ENCODE measurements at regions not wholly inside any gene's neighbourhood (a gene's known extent, or its start where the extent isn't known, plus 50 kb on each side); places are given as distances from the start of the nearest gene placed in this dataset.
"Not testable (repeated sequence)": the region's sequence is repeated elsewhere in the genome, so short reads cannot be mapped to it uniquely, and the experiment has no call there.

- Histone ChIP-seq H3K36me3 (ENCODE audit: control insufficient read depth in 5 of 5, insufficient read depth in 5 of 5, low read length in 5 of 5) (no peaks in the 10 kb centered on the region), H3K9ac (ENCODE audit: low read length in 5 of 5) (no peak overlapping the region)
Observed at GRCh38 chr5:2869471-2869870, 118.0 kb upstream of the IRX2 start.

GRCh38 chr5:2867373-2867933, 116.0 kb upstream of the IRX2 start:
- H3K4me1 ChIP-seq (ENCODE audit: control insufficient read depth in 5 of 5, insufficient read depth in 5 of 5, low read length in 5 of 5) = no peaks in the 10 kb centered on the region
- H3K4me3 ChIP-seq (ENCODE audit: low read depth in 1 of 5, low read length in 5 of 5) = no peak overlapping the region
- H3K9ac ChIP-seq (ENCODE audit: low read length in 5 of 5) = no peak overlapping the region
- H3K9me3 ChIP-seq (ENCODE audit: control insufficient read depth in 5 of 5, low read length in 5 of 5) = peaks cover 0 to 9% (median 5%) of the 10 kb centered on the region in 5 donors
- H3K27ac ChIP-seq (ENCODE audit: low read depth, low read length) = no peak overlapping the region
- peaks cover 0 to 13% (median 6%) of the 10 kb centered on the region in 5 donors for H3K27me3 ChIP-seq (ENCODE audit: control insufficient read depth in 5 of 5, insufficient read depth in 4 of 5, low read length in 5 of 5)
- H3K36me3 ChIP-seq (ENCODE audit: control insufficient read depth in 5 of 5, insufficient read depth in 5 of 5, low read length in 5 of 5) = no peaks in the 10 kb centered on the region

More at GRCh38 chr5:2869471-2869870, 118.0 kb upstream of the IRX2 start:
- Histone ChIP-seq H3K4me1 (ENCODE audit: control insufficient read depth in 5 of 5, insufficient read depth in 5 of 5, low read length in 5 of 5) (no peaks in the 10 kb centered on the region), H3K4me3 (ENCODE audit: low read depth in 1 of 5, low read length in 5 of 5) (no peak overlapping the region), H3K9me3 (ENCODE audit: control insufficient read depth in 5 of 5, low read length in 5 of 5) (peaks cover 0 to 10% (median 3%) of the 10 kb centered on the region in 5 donors), H3K27ac (ENCODE audit: low read depth, low read length) (no peak overlapping the region), H3K27me3 (ENCODE audit: control insufficient read depth in 5 of 5, insufficient read depth in 4 of 5, low read length in 5 of 5) (peaks cover 0 to 12% (median 2%) of the 10 kb centered on the region in 5 donors)

- H3K4me1 ChIP-seq (ENCODE audit: control insufficient read depth in 5 of 5, insufficient read depth in 5 of 5, low read length in 5 of 5) = no peaks in the 10 kb centered on the region
- peaks cover 0 to 9% (median 5%) of the 10 kb centered on the region in 5 donors for H3K9me3 ChIP-seq (ENCODE audit: control insufficient read depth in 5 of 5, low read length in 5 of 5)
- no peak overlapping the region for H3K4me3 ChIP-seq (ENCODE audit: low read depth in 1 of 5, low read length in 5 of 5)
- no peak overlapping the region for H3K9ac ChIP-seq (ENCODE audit: low read length in 5 of 5)
- H3K27me3 ChIP-seq (ENCODE audit: control insufficient read depth in 5 of 5, insufficient read depth in 4 of 5, low read length in 5 of 5) = peaks cover 0 to 13% (median 6%) of the 10 kb centered on the region in 5 donors
- H3K27ac ChIP-seq (ENCODE audit: low read depth, low read length) = no peak overlapping the region
- H3K36me3 ChIP-seq (ENCODE audit: control insufficient read depth in 5 of 5, insufficient read depth in 5 of 5, low read length in 5 of 5) = no peaks in the 10 kb centered on the region
Observed at GRCh38 chr5:2866662-2867372, 115.3 kb upstream of the IRX2 start.

GRCh38 chr5:2865856-2866255, 114.4 kb upstream of the IRX2 start:
- no peak overlapping the region for H3K4me3 ChIP-seq (ENCODE audit: low read depth in 1 of 5, low read length in 5 of 5)
- no peaks in the 10 kb centered on the region for H3K36me3 ChIP-seq (ENCODE audit: control insufficient read depth in 5 of 5, insufficient read depth in 5 of 5, low read length in 5 of 5)
- peaks cover 0 to 13% (median 6%) of the 10 kb centered on the region in 5 donors for H3K27me3 ChIP-seq (ENCODE audit: control insufficient read depth in 5 of 5, insufficient read depth in 4 of 5, low read length in 5 of 5)
- no peaks in the 10 kb centered on the region for H3K4me1 ChIP-seq (ENCODE audit: control insufficient read depth in 5 of 5, insufficient read depth in 5 of 5, low read length in 5 of 5)
- no peak overlapping the region for H3K27ac ChIP-seq (ENCODE audit: low read depth, low read length)
- H3K9me3 ChIP-seq (ENCODE audit: control insufficient read depth in 5 of 5, low read length in 5 of 5) = peaks cover 0 to 9% (median 5%) of the 10 kb centered on the region in 5 donors
- H3K9ac ChIP-seq (ENCODE audit: low read length in 5 of 5) = no peak overlapping the region

GRCh38 chr5:2864515-2865105, 113.1 kb upstream of the IRX2 start:
- Histone ChIP-seq H3K9ac (ENCODE audit: low read length in 5 of 5) (no peak overlapping the region), H3K27me3 (ENCODE audit: control insufficient read depth in 5 of 5, insufficient read depth in 4 of 5, low read length in 5 of 5) (peaks cover 0 to 13% (median 6%) of the 10 kb centered on the region in 5 donors), H3K9me3 (ENCODE audit: control insufficient read depth in 5 of 5, low read length in 5 of 5) (peaks cover 0 to 9% (median 5%) of the 10 kb centered on the region in 5 donors), H3K36me3 (ENCODE audit: control insufficient read depth in 5 of 5, insufficient read depth in 5 of 5, low read length in 5 of 5) (no peaks in the 10 kb centered on the region), H3K4me3 (ENCODE audit: low read depth in 1 of 5, low read length in 5 of 5) (no peak overlapping the region), H3K4me1 (ENCODE audit: control insufficient read depth in 5 of 5, insufficient read depth in 5 of 5, low read length in 5 of 5) (no peaks in the 10 kb centered on the region), H3K27ac (ENCODE audit: low read depth, low read length) (no peak overlapping the region)

- H3K4me1 ChIP-seq (ENCODE audit: control insufficient read depth in 5 of 5, insufficient read depth in 5 of 5, low read length in 5 of 5) = no peaks in the 10 kb centered on the region
- no peak overlapping the region for H3K4me3 ChIP-seq (ENCODE audit: low read depth in 1 of 5, low read length in 5 of 5)
- H3K9ac ChIP-seq (ENCODE audit: low read length in 5 of 5) = no peak overlapping the region
- H3K9me3 ChIP-seq (ENCODE audit: control insufficient read depth in 5 of 5, low read length in 5 of 5) = peaks cover 0 to 9% (median 5%) of the 10 kb centered on the region in 5 donors
- no peak overlapping the region for H3K27ac ChIP-seq (ENCODE audit: low read depth, low read length)
- no peaks in the 10 kb centered on the region for H3K36me3 ChIP-seq (ENCODE audit: control insufficient read depth in 5 of 5, insufficient read depth in 5 of 5, low read length in 5 of 5)
- H3K27me3 ChIP-seq (ENCODE audit: control insufficient read depth in 5 of 5, insufficient read depth in 4 of 5, low read length in 5 of 5) = peaks cover 0 to 13% (median 6%) of the 10 kb centered on the region in 5 donors
Observed at GRCh38 chr5:2863675-2864433, 112.4 kb upstream of the IRX2 start.

- Histone ChIP-seq H3K4me1 (ENCODE audit: control insufficient read depth in 5 of 5, insufficient read depth in 5 of 5, low read length in 5 of 5) (no peaks in the 10 kb centered on the region), H3K9ac (ENCODE audit: low read length in 5 of 5) (no peak overlapping the region), H3K27me3 (ENCODE audit: control insufficient read depth in 5 of 5, insufficient read depth in 4 of 5, low read length in 5 of 5) (peaks cover 0 to 13% (median 6%) of the 10 kb centered on the region in 5 donors), H3K36me3 (ENCODE audit: control insufficient read depth in 5 of 5, insufficient read depth in 5 of 5, low read length in 5 of 5) (no peaks in the 10 kb centered on the region), H3K27ac (ENCODE audit: low read depth, low read length) (no peak overlapping the region), H3K9me3 (ENCODE audit: control insufficient read depth in 5 of 5, low read length in 5 of 5) (peaks cover 0 to 9% (median 5%) of the 10 kb centered on the region in 5 donors), H3K4me3 (ENCODE audit: low read depth in 1 of 5, low read length in 5 of 5) (no peak overlapping the region)
Observed at GRCh38 chr5:2863133-2863532, 111.7 kb upstream of the IRX2 start.

GRCh38 chr5:2862176-2862575, 110.7 kb upstream of the IRX2 start:
- H3K27ac ChIP-seq (ENCODE audit: low read depth, low read length) = not testable (repeated sequence)

GRCh38 chr5:2861605-2862004, 110.1 kb upstream of the IRX2 start:
- Histone ChIP-seq H3K4me3 (ENCODE audit: low read depth in 1 of 5, low read length in 5 of 5) (no peak overlapping the region), H3K9ac (ENCODE audit: low read length in 5 of 5) (no peak overlapping the region), H3K36me3 (ENCODE audit: control insufficient read depth in 5 of 5, insufficient read depth in 5 of 5, low read length in 5 of 5) (no peaks in the 10 kb centered on the region), H3K4me1 (ENCODE audit: control insufficient read depth in 5 of 5, insufficient read depth in 5 of 5, low read length in 5 of 5) (no peaks in the 10 kb centered on the region), H3K27me3 (ENCODE audit: control insufficient read depth in 5 of 5, insufficient read depth in 4 of 5, low read length in 5 of 5) (peaks cover 0 to 8% (median 5%) of the 10 kb centered on the region in 5 donors), H3K9me3 (ENCODE audit: control insufficient read depth in 5 of 5, low read length in 5 of 5) (peaks cover 0 to 9% (median 5%) of the 10 kb centered on the region in 5 donors), H3K27ac (ENCODE audit: low read depth, low read length) (no peak overlapping the region)

More at GRCh38 chr5:2862176-2862575, 110.7 kb upstream of the IRX2 start:
- H3K9me3 ChIP-seq (ENCODE audit: control insufficient read depth in 5 of 5, low read length in 5 of 5); H3K4me3 ChIP-seq (ENCODE audit: low read depth in 1 of 5, low read length in 5 of 5); H3K4me1 ChIP-seq (ENCODE audit: control insufficient read depth in 5 of 5, insufficient read depth in 5 of 5, low read length in 5 of 5); H3K27me3 ChIP-seq (ENCODE audit: control insufficient read depth in 5 of 5, insufficient read depth in 4 of 5, low read length in 5 of 5); H3K9ac ChIP-seq (ENCODE audit: low read length in 5 of 5); H3K36me3 ChIP-seq (ENCODE audit: control insufficient read depth in 5 of 5, insufficient read depth in 5 of 5, low read length in 5 of 5): not testable (repeated sequence)

All from subcutaneous abdominal adipose tissue (tissue), 5 donors.